ENCODE measurements at regions not wholly inside any gene's neighbourhood (a gene's known extent, or its start where the extent isn't known, plus 50 kb on each side); places are given as distances from the start of the nearest gene placed in this dataset.
"Not testable (repeated sequence)": the region's sequence is repeated elsewhere in the genome, so short reads cannot be mapped to it uniquely, and the experiment has no call there.

GRCh38 chrX:102784550-102784949 lies 64.0 kb downstream of the GPRASP3 start:
- DNase-seq (ENCODE audit: low spot score): no peak

GRCh38 chrX:102787283-102787682 lies 66.7 kb downstream of the GPRASP3 start:
- no peak for DNase-seq (ENCODE audit: low spot score)

- DNase-seq (ENCODE audit: low spot score): no peak
Observed at GRCh38 chrX:102808336-102808735, 87.8 kb downstream of the GPRASP3 start.

DNA sequence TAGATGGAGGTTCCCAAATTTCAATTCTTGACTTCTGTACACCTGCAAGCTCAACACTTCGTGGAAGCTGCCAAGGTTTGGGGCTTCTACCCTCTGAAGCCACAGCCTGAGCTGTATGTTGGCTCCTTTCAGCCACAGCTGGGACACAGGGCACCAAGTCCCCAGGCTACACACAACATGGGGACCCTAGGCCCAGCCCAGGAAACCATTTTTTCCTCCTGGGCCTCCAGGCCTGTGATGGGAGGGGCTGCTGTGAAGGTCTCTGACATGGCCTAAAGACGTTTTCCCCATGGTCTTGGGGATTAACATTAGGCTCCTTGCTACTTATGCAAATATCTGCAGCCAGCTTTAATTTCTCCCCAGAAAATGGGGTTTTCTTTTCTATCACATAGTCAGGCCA lies 97.7 kb downstream of the GPRASP3 start:
- not testable (repeated sequence) for DNase-seq (ENCODE audit: low spot score)

GRCh38 chrX:102832661-102833060 lies 104.4 kb upstream of the RAB40AL start:
- DNase-seq (ENCODE audit: low spot score): no peak

DNA sequence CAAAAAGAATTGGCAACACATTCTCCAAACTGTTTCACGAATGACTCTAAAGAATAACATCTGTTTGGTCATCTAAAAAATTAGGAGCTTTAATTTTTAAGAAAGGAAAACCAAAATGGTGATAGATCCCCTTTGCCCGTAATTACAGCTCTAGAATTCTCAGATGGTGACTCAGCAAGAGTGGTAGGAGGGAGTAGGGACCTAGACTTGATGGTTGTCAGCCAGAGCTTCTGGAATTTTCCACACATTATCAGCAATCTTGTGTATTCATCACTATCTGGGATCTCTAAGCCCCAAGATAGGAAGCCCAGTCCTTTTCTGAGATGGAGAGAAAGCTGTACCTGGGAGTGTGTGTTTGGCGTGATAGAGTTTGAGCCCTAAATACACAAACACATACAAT lies 103.9 kb upstream of the RAB40AL start:
- DNase-seq (ENCODE audit: low spot score): no peak

DNA sequence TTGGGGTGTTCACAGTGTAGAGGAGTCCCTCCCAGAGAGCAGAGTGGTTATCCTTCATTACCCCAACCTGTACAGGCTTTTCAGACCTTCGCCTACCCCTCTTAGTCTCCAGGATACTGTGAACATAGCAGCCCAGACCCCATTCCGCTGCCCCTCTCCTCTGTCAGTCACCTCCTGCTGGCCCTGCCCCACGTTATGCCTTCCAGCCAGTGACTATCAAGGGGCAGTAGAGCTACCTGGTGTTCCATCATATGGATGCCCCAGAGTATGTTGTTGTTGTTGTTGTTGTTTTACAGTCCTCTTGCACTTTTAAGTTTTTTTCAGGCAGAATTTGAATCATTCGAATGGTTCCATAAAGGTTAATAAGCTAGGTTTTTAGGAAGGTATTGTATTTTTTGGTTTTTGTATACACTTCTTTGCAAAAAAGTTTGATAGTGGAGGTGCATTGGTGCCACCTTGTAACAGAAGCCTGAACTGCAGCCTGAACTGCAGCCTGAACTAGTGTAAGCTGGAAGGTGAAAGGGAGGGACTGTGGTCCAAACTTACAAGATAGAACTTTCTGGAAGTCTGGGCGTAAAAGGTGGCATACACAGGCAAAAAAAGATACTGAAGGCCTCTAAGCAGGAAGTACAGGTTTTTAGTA lies 101.4 kb upstream of the RAB40AL start:
- DNase-seq (ENCODE audit: low spot score): peak; percentile 1

DNA sequence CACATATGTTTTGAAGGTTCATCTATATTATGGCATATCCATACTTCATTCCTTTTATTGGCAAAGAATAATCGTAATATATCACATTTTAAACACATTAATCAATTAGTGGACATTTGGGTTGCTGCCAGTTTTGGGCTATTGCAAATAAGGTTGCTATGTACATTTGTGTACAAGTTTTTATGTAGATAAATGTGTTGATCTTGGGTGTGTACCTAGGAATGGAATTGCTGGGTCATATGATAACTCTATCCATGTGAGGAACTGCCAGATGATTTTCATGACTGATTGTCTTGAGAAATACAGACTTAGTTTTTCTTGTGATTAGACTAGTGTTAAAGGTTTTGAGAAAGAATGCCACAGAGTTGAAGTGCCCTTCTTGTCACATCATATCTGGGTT lies 99.2 kb upstream of the RAB40AL start:
- DNase-seq (ENCODE audit: low spot score): no peak

DNA sequence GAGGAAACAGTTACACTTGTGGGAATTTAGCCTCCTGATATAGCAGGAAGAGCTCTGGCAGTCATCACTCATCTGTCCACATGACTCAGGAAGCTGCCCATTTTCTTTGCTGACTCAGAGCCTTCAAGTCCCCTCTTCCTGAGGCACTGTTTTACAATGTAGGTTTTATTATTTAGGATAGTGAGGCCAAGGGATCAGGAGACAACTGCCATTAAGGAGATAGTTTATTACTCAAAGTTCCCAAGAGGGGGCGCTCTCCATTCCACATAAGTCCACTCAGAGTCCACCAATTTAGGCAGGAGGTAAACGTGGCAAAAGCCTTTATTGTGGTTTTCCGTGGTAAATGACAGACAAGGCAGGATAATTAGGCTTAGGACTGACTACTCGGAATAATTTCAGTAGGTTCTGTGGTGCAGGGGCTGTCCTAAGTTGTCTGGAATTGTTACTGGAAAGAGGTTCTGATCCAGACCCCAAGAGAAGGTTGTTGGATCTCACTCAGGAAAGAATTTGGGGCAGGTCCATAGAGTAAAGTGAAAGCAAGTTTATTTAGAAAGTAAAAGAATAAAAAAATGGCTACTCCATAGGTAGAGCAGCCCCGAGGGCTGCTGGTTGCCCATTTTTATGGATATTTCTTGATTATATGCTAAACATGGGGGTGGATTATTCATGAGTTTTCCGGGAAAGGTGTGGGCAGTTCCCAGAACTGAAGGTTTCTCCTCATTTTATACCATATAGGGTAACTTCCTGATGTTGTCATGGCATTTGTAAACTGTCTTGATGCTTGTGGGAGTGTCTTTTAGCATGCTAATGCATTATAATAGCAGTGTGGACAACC lies 96.0 kb upstream of the RAB40AL start:
- peak; percentile 4 for DNase-seq (ENCODE audit: low spot score)

GRCh38 chrX:102841706-102842003 lies 95.4 kb upstream of the RAB40AL start:
- DNase-seq (ENCODE audit: low spot score): no peak

DNA sequence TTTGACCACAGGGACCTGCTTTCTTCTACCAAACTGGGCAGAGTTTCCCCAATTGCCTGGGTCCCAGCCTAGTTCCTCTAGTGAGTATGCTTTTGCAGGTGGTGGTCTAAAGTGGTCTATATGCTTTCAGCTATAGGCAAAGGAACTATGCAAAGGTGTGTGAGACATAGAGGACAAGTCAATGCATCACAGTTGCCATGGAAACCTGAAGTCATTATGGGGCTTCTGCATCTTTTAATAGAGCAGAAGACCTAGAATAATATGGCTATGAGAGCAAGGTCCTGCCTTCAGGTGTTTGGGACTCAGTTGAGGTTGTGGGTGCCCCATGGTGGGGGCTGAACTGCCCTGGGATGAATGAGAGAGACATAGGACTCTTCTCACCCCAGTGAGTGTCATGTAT lies 92.1 kb upstream of the RAB40AL start:
- DNase-seq (ENCODE audit: low spot score): no peak

DNA sequence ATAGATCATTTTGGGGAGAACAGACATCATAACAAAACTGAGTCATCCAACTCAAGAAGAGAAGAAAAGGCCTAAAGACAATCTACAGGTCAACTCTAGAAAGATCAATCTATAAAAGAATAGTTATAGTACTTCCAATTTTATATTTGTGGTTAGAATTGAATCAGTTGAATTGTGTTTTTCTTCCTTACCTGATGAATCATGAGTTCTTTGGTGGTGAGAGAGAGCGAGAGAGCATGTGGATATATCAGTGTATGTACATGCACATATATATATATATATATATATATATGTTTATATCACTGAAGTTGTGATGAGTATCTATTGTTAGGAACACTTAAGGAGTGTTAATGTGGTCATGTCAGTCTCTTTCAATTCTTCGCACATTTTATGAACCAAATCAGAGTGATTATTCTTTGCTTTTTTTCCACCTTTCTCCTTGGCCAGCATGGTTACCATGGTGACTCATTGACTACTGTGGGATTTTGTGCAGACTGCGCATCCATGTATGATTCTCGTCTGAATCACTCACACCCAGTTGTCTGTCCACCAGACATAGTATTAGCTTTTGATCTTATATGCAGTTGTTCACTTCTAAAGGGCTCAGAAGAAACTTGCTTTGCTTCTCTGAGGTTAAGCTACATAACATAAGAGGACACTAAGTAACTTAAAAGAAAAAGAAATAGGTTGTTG lies 90.4 kb upstream of the RAB40AL start:
- no peak for DNase-seq (ENCODE audit: low spot score)

DNA sequence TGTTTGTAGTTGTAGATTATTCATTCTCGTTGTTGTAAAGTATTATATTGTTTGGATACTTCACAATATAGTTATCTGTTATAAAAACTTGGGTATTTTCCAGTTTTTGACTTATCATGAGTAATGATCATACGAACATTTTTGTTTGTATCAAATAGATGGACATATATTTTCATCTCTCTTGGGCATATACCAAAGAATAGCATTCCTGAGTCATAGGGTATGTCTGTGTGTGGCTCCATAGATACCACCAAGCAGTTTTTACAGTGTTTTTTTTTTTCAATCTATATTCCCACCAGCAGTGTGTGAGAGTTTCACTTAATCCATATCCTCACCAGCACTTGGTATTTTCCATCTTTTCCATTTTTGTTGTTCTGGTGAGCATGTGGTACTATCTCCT lies 89.7 kb upstream of the RAB40AL start:
- no peak for DNase-seq (ENCODE audit: low spot score)

DNA sequence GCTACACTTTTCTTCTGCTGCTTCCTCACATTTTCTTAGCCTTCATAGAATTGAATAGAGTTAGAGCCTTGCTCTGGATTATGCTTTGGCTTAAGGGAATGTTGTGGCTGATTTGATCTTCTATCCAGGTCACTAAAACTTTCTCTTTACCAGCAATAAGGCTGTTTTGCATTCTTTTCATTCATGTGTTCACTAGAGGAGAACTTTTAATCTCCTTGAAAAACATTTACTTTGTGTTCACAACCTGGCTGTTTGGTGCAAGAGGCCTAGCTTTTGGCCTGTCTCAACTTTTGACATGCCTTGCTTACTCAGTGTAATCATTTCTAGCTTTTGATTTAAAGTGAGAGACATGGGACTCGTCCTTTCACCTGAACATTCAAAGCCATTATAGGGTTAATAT lies 87.7 kb upstream of the RAB40AL start:
- no peak for DNase-seq (ENCODE audit: low spot score)

- not testable (repeated sequence) for DNase-seq (ENCODE audit: low spot score)
Observed at GRCh38 chrX:102858826-102859549, 78.1 kb upstream of the RAB40AL start.

GRCh38 chrX:102859550-102859871 lies 77.6 kb upstream of the RAB40AL start:
- no peak for DNase-seq (ENCODE audit: low spot score)

GRCh38 chrX:102860235-102860634 lies 76.8 kb upstream of the RAB40AL start:
- DNase-seq (ENCODE audit: low spot score): no peak

GRCh38 chrX:102863735-102864134 lies 73.3 kb upstream of the RAB40AL start:
- DNase-seq (ENCODE audit: low spot score): peak; percentile 53

DNA sequence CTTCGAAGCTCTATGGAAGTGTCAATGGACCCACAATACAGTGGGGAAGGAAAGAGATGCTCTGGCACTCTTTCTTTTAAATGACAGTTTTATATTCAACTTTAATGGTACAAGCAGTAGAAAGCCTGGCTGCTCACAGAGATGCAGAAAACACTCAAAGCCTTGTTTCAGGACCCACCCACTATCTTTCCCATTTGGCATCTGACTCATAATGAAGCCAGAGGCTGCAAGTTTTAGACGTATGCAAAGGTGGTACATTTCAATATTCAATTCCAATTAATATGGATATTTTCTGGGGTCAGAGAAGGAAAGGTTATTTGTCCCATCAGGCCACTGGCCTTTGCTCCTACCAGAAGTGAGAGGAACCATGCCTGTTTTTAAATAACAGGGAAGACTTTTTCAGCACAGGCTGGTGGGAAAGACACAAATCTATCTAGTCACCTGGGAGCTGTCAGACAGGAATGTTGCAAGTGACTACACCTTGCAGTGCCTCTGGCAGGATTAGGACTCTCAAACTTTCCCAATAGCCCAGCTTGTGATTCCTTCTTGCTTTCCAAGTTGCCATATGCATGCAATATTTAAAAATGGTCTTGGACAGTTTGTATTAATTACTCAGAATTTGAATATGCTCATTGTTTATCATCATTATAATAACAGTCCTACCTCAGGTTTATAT lies 70.0 kb upstream of the RAB40AL start:
- DNase-seq (ENCODE audit: low spot score): no peak

- no peak for DNase-seq (ENCODE audit: low spot score)
Observed at GRCh38 chrX:102883491-102883890, 53.6 kb upstream of the RAB40AL start.

Data from SW480 (cell line).